Activated CD8-positive, alpha-beta memory T cell treated with anti-CD3 and anti-CD28 coated beads, Interleukin-2, amount 50 U/mL, for 24 hours (primary cell): ENCODE measurements at regions not wholly inside any gene's neighbourhood (a gene's known extent, or its start where the extent isn't known, plus 50 kb on each side); places are given as distances from the start of the nearest gene placed in this dataset.
"Not testable (repeated sequence)": the region's sequence is repeated elsewhere in the genome, so short reads cannot be mapped to it uniquely, and the experiment has no call there.

Source experiments
- DNase-seq: peaks from one replicate; pipeline ENCODE4 v3.0.0-alpha.2; 2020; ENCODE audit errors: extremely low read depth

DNA sequence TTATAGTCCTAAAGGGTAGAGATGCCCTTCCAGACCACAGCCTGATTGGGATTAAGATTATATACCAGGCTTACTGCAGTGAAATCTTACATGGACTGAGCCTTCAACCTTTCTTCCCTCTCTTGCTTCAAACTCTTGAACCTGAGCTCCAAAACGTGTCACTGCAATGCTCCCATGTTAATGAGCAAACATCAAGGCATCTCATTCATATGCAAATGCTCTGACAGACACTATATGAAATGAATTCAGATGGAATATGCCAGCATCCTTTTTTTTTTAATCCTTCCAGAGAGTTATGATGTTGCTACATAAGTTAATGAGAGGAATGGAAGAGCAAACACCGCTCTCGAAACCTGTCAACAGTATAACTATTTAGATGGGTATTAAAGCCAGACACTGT is 611.9 kb upstream of the CDH11 start:
- no peak for DNase-seq

DNA sequence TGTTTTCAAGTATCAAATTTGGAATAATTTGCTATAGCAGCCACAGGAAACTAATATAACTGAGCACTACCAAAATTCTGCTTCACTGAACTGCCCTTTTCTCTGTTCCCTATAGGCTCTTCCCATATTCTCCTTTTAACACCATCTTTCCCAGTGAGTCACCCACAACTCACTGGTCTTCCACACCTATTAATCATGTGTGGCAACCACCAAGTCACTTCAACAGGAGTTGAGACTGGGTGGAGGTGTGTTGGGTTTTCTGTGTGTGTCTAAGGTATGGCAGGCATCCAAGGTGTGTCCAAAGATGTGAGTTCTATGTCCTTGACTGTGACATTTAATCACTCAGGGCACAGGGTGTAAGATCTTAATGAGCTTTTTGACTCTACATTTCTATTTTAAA is 610.0 kb upstream of the CDH11 start:
- no peak for DNase-seq

GRCh38 chr16:65728652-65729051 is 606.8 kb upstream of the CDH11 start:
- no peak for DNase-seq

DNA sequence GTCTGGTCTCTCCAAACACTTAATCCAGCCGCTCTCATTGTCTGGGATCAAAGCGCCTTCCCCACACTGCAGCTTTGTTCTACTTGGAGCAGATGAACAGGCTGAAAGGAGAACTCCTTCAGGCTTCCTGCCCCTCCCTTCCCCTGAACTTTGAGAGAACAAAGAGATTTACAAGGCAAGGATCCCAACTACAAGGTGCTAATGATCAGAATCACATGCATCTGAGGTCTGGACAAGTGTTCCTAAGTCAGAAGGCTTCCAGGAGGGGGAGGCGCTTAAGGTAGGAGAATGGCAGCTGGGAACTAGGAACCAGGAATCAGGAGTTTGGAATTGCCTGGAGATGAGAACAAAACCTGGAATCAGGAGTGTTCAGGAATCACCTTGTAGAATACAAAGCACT is 606.3 kb upstream of the CDH11 start:
- DNase-seq, result no peak

- no peak for DNase-seq
Measured at GRCh38 chr16:65727534-65728137, 605.8 kb upstream of the CDH11 start.

DNA sequence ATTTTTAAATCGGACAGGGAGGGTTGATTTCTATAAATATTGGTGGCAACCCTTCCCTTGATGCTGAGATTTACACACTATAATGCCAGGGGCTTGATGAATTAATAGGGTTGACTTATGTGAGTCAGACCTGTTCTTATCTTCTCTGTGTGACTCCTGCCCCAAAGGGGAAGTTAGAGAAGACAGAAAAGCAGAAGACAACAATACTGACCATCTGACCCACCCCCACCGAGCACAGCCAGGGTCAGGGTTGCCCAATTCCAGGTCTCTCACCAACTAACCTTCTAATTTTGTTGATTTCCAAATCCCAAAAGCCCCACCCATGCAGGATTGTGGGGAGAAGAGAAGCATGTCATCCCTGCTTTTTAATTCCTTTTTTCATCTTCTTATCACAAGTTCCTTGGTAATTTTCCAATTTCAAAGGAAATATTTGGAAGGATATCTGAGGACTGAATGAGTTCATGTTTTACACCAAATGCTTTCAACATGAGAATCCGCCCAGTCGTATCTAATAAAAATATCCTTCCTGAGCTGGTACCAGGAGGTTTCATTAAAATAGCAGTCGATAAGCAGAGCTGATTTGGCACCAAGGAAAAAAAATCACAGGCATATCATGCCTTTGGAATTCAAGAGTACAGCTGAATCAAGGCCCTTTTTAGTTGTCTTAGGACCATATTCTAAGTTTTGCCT is 603.4 kb upstream of the CDH11 start:
- DNase-seq, result no peak

GRCh38 chr16:65722429-65722828 is 600.6 kb upstream of the CDH11 start:
- DNase-seq, result no peak

GRCh38 chr16:65717846-65718245 is 596.0 kb upstream of the CDH11 start:
- no peak for DNase-seq

GRCh38 chr16:65716737-65717700 is 595.2 kb upstream of the CDH11 start:
- no peak for DNase-seq

- no peak for DNase-seq
Measured at GRCh38 chr16:65713181-65713808, 591.4 kb upstream of the CDH11 start.

GRCh38 chr16:65710107-65710506 is 588.2 kb upstream of the CDH11 start:
- no peak for DNase-seq

DNA sequence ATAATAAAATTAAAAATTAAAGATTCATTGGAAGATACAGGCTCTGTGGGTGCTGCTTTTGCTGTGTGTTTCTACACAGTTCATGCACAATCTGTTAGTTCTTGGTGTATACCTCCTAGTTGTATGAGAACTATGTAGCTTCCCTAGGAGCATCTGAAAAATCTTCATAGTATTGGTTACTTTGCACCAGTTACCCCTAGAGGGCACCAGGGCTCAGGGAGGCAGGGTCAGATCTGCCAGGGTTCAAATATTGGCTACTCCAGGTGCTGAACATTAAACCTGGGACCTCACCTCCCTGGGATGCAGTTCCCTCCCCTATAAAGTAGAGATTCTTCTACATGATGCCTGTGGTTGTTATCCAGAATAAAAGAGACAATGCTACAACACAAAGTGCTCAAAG is 583.0 kb upstream of the CDH11 start:
- no peak for DNase-seq

DNA sequence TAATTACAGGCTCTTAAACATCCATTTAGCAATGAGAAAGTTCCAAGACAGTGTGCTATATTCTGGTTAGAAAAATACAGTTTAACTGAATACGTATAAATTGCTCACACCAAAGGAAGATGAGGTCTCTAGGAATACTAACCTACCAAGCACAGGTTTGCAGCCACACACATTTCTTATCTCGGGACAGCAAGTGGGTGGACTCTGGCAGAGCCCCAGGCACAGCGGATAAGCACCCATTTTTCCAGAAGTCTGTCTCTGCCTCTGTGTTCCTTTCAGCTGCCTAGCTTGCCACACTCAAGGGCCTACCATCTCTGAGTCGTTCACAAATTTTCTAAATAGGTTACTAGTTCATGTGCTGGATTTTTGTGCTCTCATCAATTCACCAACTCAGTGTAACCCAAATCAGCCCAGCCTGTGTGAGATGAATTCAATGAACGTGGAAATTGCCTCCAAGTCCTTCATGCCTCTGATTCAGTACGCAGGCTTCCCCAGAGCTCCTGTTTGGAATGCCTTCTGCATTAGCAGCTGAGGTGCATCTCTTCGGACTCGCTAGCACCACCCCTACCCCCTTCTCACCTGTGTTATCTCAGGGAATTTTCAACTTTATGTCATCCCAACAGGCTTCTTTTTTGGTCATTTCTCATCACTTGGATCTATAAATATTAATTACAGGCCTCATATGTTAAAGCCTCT is 581.0 kb upstream of the CDH11 start:
- DNase-seq, result no peak

DNA sequence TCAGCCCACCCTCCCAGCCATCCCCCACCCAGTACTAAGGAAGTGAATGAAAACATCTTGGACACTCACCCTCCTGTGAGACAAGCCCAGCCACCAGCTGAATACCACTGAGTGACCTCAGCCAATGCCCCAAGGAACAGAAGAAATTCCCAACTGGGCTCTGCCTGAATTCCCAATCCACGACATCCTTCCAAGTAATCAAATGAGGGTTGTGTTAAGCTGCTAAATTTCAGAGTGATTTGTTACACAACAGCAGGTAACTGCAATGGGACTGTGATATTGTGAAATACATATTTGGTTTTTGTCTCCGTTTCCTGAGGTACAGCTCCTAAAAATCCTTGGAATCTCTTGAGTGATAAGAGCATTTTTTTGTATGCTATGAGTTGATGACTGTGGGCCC is 578.7 kb upstream of the CDH11 start:
- no peak for DNase-seq

DNA sequence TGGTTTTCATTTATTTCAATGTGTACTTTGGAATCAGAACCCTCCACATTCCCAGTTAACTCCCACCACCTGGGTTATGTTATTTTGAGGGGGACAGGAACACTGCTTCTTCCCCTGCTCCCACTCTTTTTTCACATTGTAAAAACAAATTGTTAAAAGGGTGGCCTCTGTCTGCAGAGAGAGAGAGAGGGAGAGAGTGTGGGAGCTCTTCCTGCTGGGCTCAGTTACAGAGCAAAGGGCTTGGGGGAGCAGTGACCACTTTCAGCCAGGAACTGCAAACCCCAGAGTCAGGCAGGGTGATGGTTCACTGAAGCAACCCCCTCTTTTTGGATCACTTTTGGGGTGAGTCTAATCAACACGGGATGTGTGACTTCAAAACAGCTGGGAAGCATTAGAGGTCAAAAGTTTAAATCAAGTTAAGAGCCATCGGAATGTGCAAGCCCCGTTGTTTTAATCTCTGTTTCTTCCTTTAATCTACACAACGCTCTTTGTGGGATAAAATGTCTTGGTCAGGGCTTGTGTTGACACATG is 577.0 kb upstream of the CDH11 start:
- DNase-seq, result no peak

DNA sequence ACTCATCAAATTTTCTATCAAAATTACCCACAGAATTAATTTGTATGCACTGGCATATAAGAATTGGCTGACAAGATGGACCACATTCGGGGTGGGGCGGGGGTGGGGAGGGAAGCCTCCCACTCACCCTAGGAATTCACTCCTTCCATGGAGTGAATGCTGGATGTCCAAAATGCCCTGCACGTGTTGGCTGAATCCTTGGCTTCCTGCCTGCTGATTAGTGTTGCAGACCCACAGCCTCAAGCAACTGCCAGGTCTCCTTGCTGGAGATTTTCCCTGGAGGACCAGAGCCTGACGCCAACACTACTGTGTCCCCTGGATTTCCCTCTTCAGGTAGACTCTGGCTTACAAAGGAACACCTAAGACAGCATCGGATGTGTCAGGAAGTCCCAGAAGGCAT is 575.7 kb upstream of the CDH11 start:
- DNase-seq, result no peak

- DNase-seq, result no peak
Measured at GRCh38 chr16:65697065-65697464, 575.2 kb upstream of the CDH11 start.

DNA sequence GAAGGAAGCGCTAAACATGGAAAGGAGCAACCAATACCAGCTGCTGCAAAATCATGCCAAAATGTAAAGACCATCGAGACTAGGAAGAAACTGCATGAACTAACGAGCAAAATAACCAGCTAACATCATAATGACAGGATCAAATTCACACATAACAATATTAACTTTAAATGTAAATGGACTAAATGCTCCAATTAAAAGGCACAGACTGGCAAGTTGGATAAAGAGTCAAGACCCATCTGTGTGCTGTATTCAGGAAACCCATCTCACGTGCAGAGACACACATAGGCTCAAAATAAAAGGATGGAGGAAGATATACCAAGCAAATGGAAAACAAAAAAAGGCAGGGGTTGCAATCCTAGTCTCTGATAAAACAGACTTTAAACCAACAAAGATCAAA is 570.0 kb upstream of the CDH11 start:
- not testable (repeated sequence) for DNase-seq

GRCh38 chr16:65689726-65690125 is 567.9 kb upstream of the CDH11 start:
- no peak for DNase-seq

DNA sequence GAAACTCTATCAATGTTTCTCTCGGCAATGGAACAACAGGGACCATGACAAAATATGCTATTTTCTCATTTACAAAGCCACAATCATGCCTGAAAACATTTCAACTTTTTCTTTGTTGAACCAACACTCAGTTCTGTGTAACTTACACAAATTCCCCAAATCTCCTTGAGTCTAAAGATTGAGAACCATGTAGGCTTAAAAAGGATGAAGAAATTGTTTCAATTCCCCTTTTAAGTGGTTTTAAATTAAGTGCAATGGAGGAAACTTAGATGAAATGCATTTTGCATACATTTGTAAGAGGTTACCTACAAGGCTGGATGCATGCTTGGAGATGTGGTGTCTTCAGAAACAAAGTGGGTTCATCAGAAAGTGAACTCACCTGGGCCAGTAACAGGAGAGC is 566.4 kb upstream of the CDH11 start:
- no peak for DNase-seq

DNA sequence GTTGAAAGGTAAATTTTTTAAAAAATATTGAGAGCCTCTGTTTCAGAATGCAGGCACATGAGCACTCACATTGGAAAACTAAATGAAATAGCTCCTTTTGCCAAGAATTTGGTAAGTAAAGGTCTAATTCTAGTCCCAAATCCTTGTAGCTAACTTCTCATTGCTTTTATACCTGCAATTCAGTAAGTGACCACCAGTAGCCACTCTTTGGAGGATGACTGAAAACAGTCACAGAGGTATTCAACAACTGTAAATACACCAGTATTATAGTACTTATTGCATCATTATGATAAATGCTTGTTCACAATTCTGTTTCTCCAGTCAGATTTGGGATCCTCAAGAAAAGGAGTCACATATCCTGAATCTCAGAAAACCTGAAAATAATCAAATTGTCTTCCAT is 562.4 kb upstream of the CDH11 start:
- no peak for DNase-seq
